Coronary artery (tissue), 2 donors: ENCODE measurements at regions not wholly inside any gene's neighbourhood (a gene's known extent, or its start where the extent isn't known, plus 50 kb on each side); places are given as distances from the start of the nearest gene placed in this dataset.

Experiments used
- DNase-seq: peaks from one replicate; pipeline ENCODE4 v3.0.0-alpha.2; 2017; ENCODE audit warnings: low spot score
- H3K27ac ChIP-seq, 2 donors: fragments of 200-600 bp; sonication (generic); one replicate each; pipeline ENCODE4 v1.5.1; 2016 to 2019
- H3K4me3 ChIP-seq: fragments of 200-600 bp; sonication (generic); 2 replicates; pipeline ENCODE4 v1.5.1; 2016; ENCODE audit warnings: mild to moderate bottlenecking, moderate library complexity
- CTCF ChIP-seq: fragments of 200-600 bp; sonication (generic); IDR thresholded peaks from one replicate; pipeline ENCODE4 v1.5.1; 2019; ENCODE audit warnings: antibody characterized with exemption

- no peak overlapping the region for H3K4me3 ChIP-seq
- H3K27ac ChIP-seq = no peak overlapping the region
- no peak for TF ChIP-seq CTCF
- no peak for DNase-seq
These were observed 1624.1 kb upstream of the ZEB2 start for GRCh38 chr2:146143971-146144370.

GRCh38 chr2:146138820-146139219 lies 1618.9 kb upstream of the ZEB2 start:
- TF ChIP-seq CTCF = no peak
- H3K4me3 ChIP-seq = no peak overlapping the region
- no peak overlapping the region for H3K27ac ChIP-seq
- DNase-seq = no peak

GRCh38 chr2:146135245-146135644 lies 1615.3 kb upstream of the ZEB2 start:
- Histone ChIP-seq H3K27ac (no peak overlapping the region), H3K4me3 (no peak overlapping the region)
- DNase-seq = no peak
- TF ChIP-seq CTCF = no peak

GRCh38 chr2:146131785-146132184 lies 1611.9 kb upstream of the ZEB2 start:
- no peak overlapping the region for H3K27ac ChIP-seq
- DNase-seq = no peak
- TF ChIP-seq CTCF = no peak
- H3K4me3 ChIP-seq = no peak overlapping the region

GRCh38 chr2:146131048-146131447 lies 1611.1 kb upstream of the ZEB2 start:
- no peak overlapping the region for H3K27ac ChIP-seq
- TF ChIP-seq CTCF = no peak
- H3K4me3 ChIP-seq = no peak overlapping the region
- DNase-seq = no peak

- no peak overlapping the region for H3K27ac ChIP-seq
- no peak for DNase-seq
- TF ChIP-seq CTCF = no peak
- H3K4me3 ChIP-seq = no peak overlapping the region
These were observed 1610.4 kb upstream of the ZEB2 start for GRCh38 chr2:146130290-146130689.

- DNase-seq = no peak
- TF ChIP-seq CTCF = no peak
- Histone ChIP-seq H3K27ac (no peak overlapping the region), H3K4me3 (no peak overlapping the region)
These were observed 1609.3 kb upstream of the ZEB2 start for GRCh38 chr2:146129231-146129630.
